Vagina (tissue), 2 donors: ENCODE measurements at regions not wholly inside any gene's neighbourhood (a gene's known extent, or its start where the extent isn't known, plus 50 kb on each side); places are given as distances from the start of the nearest gene placed in this dataset.

ENCODE experiments used
- POLR2A ChIP-seq, 2 donors: fragments of 450-650 bp; IDR thresholded peaks; one replicate each; pipeline ENCODE4 v1.6.1; 2017; ENCODE audit warnings: antibody characterized with exemption in 2 of 2, mild to moderate bottlenecking in 2 of 2, moderate library complexity in 2 of 2
- POLR2AphosphoS5 ChIP-seq, 2 donors: sonication (generic); formaldehyde crosslinking; IDR thresholded peaks; one replicate each; pipeline ENCODE4 v1.9.0; 2017; ENCODE audit warnings: antibody characterized with exemption in 2 of 2, mild to moderate bottlenecking in 2 of 2, low read depth in 1 of 2; ENCODE audit not compliant: insufficient read depth in 1 of 2
- TF ChIP-seq, protein P1 (sequence below), 3 experiments: fragments of 450-650 bp in 2 of 3; fragments of 200-600 bp in 1 of 3; sonication (generic) in 1 of 3; IDR thresholded peaks; one replicate each; pipeline ENCODE4 v1.5.1; 2017 to 2019; ENCODE audit warnings: antibody characterized with exemption in 3 of 3, mild to moderate bottlenecking in 2 of 3, moderate library complexity in 2 of 3

DNA sequence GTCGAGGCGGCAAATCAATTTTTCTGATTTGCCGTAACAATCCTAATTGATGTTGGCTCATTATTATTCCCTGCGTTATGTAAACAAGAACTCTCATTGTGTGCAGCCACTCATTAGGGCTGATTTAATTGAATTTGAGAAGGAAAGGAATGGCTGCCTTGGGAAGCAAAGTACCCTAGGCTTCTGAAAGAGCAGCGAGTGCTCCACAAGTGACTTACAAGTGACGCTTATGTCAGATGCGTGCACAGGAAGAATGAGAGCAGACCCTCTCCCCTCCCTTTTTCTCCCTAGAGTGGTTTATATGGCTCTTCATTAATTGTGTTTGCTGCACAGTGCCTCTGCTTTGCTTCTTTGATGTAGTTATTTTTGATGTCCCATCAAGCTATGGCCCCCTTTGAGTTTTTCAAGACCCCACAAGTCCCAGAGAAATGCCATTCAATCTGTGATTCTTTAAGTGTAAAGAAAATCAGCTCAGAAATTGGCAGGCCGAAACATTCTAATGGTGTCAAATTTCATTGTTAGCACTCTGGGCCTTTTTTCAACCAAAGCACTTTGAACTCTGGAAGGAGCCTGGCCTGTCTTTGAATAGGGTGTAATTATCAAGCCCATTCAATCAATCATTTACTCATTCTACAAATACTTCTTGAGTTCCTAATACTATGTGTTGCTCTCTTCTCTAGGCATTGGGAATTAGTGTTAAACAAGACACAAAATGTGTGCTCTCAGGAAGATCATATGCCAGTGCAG lies 86.8 kb upstream of the VAV3 start:
- TF ChIP-seq, protein P1, sequence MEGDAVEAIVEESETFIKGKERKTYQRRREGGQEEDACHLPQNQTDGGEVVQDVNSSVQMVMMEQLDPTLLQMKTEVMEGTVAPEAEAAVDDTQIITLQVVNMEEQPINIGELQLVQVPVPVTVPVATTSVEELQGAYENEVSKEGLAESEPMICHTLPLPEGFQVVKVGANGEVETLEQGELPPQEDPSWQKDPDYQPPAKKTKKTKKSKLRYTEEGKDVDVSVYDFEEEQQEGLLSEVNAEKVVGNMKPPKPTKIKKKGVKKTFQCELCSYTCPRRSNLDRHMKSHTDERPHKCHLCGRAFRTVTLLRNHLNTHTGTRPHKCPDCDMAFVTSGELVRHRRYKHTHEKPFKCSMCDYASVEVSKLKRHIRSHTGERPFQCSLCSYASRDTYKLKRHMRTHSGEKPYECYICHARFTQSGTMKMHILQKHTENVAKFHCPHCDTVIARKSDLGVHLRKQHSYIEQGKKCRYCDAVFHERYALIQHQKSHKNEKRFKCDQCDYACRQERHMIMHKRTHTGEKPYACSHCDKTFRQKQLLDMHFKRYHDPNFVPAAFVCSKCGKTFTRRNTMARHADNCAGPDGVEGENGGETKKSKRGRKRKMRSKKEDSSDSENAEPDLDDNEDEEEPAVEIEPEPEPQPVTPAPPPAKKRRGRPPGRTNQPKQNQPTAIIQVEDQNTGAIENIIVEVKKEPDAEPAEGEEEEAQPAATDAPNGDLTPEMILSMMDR (IDR thresholded peaks at IDR 0.05) = no peak
- TF ChIP-seq POLR2A (IDR thresholded peaks at IDR 0.05) (no peak), POLR2AphosphoS5 (IDR thresholded peaks at IDR 0.05; ENCODE audit: insufficient read depth in 1 of 2, low read depth in 1 of 2) (no peak)
